ENCODE measurements at regions not wholly inside any gene's neighbourhood (a gene's known extent, or its start where the extent isn't known, plus 50 kb on each side); places are given as distances from the start of the nearest gene placed in this dataset.

DNA sequence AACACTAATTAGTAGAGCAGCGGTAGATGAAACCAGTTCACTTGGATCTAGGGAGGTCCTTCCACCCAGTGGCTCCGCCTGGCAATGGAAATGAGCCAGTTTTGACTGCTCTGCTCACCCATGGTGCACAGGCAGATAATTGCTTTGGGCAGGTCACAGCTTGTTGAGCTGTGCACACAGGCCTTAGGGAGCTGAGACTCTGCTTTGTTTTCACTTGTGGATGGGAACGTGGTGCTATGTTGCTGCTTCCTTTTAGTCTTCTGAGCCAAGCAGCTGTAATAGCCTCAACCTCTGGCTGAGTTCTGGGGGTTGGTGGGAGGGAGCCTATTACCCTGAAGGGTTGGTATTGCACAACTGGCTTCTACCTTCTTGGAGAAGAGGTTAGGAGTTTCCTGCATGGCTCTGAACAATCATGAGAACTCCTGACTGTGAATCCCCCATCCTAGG, 262.3 kb upstream of the MTNR1B start:
- Histone ChIP-seq H3K27me3 (no peaks in the 10 kb centered on the region), H3K4me1 (peaks cover 0 to 3% (median 0%) of the 10 kb centered on the region in 4 donors), H3K9me3 (no peaks in the 10 kb centered on the region), H3K36me3 (no peaks in the 10 kb centered on the region), H3K4me3 (no peak overlapping the region), H3K27ac (no peak overlapping the region)
- 59 to 78% methylated on average over 2 to 3 of the region's 3 CpGs for WGBS, 2 donors (ENCODE audit: low coverage in 1 of 2)
- intact Hi-C loops (cut with DNase I; ENCODE audit: low total_unique reads): no loop called here
- DNase-seq: no peak
- in situ Hi-C loops (cut with MboI; ENCODE audit: low pct_ligation_motif_present in 1 of 4, low pct_unique_long_range_greater_than_20kb in 1 of 4, low sequenced_read_pairs in 3 of 4): no loop called here
- TF ChIP-seq, protein P1, sequence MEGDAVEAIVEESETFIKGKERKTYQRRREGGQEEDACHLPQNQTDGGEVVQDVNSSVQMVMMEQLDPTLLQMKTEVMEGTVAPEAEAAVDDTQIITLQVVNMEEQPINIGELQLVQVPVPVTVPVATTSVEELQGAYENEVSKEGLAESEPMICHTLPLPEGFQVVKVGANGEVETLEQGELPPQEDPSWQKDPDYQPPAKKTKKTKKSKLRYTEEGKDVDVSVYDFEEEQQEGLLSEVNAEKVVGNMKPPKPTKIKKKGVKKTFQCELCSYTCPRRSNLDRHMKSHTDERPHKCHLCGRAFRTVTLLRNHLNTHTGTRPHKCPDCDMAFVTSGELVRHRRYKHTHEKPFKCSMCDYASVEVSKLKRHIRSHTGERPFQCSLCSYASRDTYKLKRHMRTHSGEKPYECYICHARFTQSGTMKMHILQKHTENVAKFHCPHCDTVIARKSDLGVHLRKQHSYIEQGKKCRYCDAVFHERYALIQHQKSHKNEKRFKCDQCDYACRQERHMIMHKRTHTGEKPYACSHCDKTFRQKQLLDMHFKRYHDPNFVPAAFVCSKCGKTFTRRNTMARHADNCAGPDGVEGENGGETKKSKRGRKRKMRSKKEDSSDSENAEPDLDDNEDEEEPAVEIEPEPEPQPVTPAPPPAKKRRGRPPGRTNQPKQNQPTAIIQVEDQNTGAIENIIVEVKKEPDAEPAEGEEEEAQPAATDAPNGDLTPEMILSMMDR (IDR thresholded peaks at IDR 0.05): no peak
- TF ChIP-seq EP300 (IDR thresholded peaks at IDR 0.05; ENCODE audit: low read depth): no peak
- no peak for TF ChIP-seq POLR2A (IDR thresholded peaks at IDR 0.05)
- no peak for TF ChIP-seq POLR2AphosphoS5 (IDR thresholded peaks at IDR 0.05)

DNA sequence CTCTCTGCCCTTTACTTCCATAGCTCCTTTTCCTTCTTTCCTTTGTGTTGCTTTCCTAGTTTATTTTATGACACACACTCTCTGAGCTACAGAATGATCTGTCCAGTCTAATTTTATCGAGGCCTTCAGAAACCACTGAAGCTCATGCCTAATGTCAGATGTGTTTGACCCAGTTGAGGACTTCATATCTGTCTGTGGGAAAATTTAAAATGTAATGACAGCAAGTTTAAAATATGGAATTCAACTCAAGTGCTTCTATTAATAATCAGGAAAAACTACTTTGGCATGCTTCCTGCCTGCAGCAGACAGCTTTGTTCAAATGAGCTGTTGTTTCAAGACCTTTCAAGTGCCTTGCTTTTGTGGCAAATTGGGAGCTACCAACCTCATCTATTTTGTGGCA, 261.8 kb upstream of the MTNR1B start:
- peaks cover 0 to 3% (median 0%) of the 10 kb centered on the region in 4 donors for H3K4me1 ChIP-seq

DNA sequence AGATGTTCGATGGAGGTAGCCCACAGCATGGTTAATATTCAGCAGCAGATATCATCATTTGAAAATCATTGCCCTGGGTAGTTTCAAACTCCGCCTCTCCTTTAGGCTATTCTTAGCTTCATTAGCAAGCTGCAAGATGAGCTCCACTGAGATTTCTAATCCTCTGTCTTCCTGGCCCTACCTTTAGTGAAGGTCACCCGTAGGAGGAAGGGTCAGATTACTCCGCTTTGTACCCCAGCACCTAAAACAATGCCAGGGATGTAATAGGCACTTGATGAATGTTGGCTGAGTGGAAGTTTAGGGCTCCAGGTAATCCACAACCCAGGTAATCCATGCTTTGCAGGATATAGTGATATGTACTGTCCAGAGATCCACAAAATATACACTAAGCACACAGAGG, 260.1 kb upstream of the MTNR1B start:
- intact Hi-C loops (cut with DNase I; ENCODE audit: low total_unique reads) (no loop called here), in situ Hi-C loops (cut with MboI; ENCODE audit: low pct_ligation_motif_present in 1 of 4, low pct_unique_long_range_greater_than_20kb in 1 of 4, low sequenced_read_pairs in 3 of 4) (no loop called here)
- H3K27ac ChIP-seq: no peak overlapping the region
- DNase-seq: no peak
- H3K9me3 ChIP-seq: no peaks in the 10 kb centered on the region
- peaks cover 0 to 3% (median 0%) of the 10 kb centered on the region in 4 donors for H3K4me1 ChIP-seq
- 85 to 87% methylated on average over 3 to 4 of the region's 4 CpGs for WGBS, 2 donors (ENCODE audit: low coverage in 1 of 2)
- TF ChIP-seq EP300 (IDR thresholded peaks at IDR 0.05; ENCODE audit: low read depth): no peak
- no peak for TF ChIP-seq POLR2AphosphoS5 (IDR thresholded peaks at IDR 0.05)
- TF ChIP-seq POLR2A (IDR thresholded peaks at IDR 0.05): no peak
- TF ChIP-seq, protein P1 (IDR thresholded peaks at IDR 0.05): no peak
- no peak overlapping the region for H3K4me3 ChIP-seq
- H3K27me3 ChIP-seq: no peaks in the 10 kb centered on the region
- H3K36me3 ChIP-seq: no peaks in the 10 kb centered on the region

More for the DNA sequence above, 261.8 kb upstream of the MTNR1B start:
- Histone ChIP-seq H3K36me3 (no peaks in the 10 kb centered on the region), H3K9me3 (no peaks in the 10 kb centered on the region), H3K4me3 (no peak overlapping the region), H3K27ac (no peak overlapping the region), H3K27me3 (no peaks in the 10 kb centered on the region)
- 26 to 43% methylated on average over 1 of the region's 1 CpG for WGBS, 2 donors (ENCODE audit: low coverage in 1 of 2)
- intact Hi-C loops (cut with DNase I; ENCODE audit: low total_unique reads): no loop called here
- DNase-seq: no peak
- TF ChIP-seq POLR2AphosphoS5 (IDR thresholded peaks at IDR 0.05): no peak
- no peak for TF ChIP-seq POLR2A (IDR thresholded peaks at IDR 0.05)
- TF ChIP-seq, protein P1 (IDR thresholded peaks at IDR 0.05): no peak
- TF ChIP-seq EP300 (IDR thresholded peaks at IDR 0.05; ENCODE audit: low read depth): no peak
- in situ Hi-C loops (cut with MboI; ENCODE audit: low pct_ligation_motif_present in 1 of 4, low pct_unique_long_range_greater_than_20kb in 1 of 4, low sequenced_read_pairs in 3 of 4): no loop called here

DNA sequence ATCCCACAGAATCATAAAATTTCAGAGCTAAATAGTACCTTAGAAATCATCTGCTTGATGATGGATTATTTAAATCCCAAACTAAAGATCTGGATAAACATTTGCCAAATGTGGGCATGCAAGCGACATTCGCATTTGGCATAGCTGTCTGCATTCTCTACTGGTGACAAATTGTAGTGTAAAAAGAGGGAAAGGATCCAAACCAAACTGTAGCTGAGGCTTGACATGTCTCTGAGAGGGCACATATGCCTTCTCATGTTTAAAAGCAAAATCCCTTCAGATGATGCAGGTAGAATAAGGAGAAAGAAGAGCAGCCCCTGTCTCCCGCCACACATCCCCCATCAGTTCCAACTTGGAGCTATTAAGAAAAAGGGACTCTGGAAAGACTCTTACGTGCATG, 257.5 kb upstream of the MTNR1B start:
- TF ChIP-seq EP300 (IDR thresholded peaks at IDR 0.05; ENCODE audit: low read depth) (no peak), POLR2A (IDR thresholded peaks at IDR 0.05) (no peak), POLR2AphosphoS5 (IDR thresholded peaks at IDR 0.05) (no peak)
- TF ChIP-seq, protein P1 (IDR thresholded peaks at IDR 0.05): no peak
- Histone ChIP-seq H3K9me3 (no peaks in the 10 kb centered on the region), H3K27me3 (no peaks in the 10 kb centered on the region), H3K27ac (no peak overlapping the region), H3K36me3 (no peaks in the 10 kb centered on the region), H3K4me3 (no peak overlapping the region), H3K4me1 (peaks cover 0 to 3% (median 0%) of the 10 kb centered on the region in 4 donors)
- no peak for DNase-seq
- in situ Hi-C loops (cut with MboI; ENCODE audit: low pct_ligation_motif_present in 1 of 4, low pct_unique_long_range_greater_than_20kb in 1 of 4, low sequenced_read_pairs in 3 of 4): no loop called here
- intact Hi-C loops (cut with DNase I; ENCODE audit: low total_unique reads): no loop called here
- 66 to 72% methylated on average over 4 of the region's 4 CpGs for WGBS, 2 donors (ENCODE audit: low coverage in 1 of 2)

All from transverse colon (tissue), 4 donors.